Prostate gland (tissue), 2 donors: ENCODE measurements at regions not wholly inside any gene's neighbourhood (a gene's known extent, or its start where the extent isn't known, plus 50 kb on each side); places are given as distances from the start of the nearest gene placed in this dataset.

Source experiments
- POLR2A ChIP-seq: fragments of 450-650 bp; IDR thresholded peaks from one replicate; pipeline ENCODE4 v1.6.1; 2016; ENCODE audit warnings: antibody characterized with exemption, mild to moderate bottlenecking
- TF ChIP-seq, protein P1 (sequence below), 4 experiments: fragments of 200-600 bp in 2 of 4; fragments of 450-650 bp in 2 of 4; sonication (generic) in 2 of 4; IDR thresholded peaks; 1 replicate in 3 of 4; 2 replicates in 1 of 4; pipeline ENCODE4 v1.5.1; 2016 to 2019; ENCODE audit warnings: antibody characterized with exemption in 4 of 4, mild to moderate bottlenecking in 2 of 4, moderate library complexity in 2 of 4

DNA sequence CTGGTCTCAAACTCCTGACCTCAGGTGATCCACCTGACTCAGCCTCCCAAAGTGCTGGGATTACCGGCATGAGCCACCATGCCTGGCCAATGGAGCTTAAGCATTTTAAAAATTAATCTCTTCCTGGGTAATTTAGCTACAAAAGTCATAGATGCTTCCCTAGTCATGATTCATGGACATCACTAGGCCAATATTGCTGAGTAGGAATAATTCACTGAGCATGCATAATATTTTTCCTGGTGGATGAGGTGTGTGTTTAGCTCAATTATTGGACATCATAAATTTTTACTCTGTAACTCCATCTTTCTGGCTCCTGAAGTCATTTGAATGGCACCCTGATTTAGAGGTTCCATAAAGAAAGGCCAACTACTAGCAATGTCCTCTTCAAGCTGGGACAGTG lies 512.9 kb upstream of the AGTR1 start:
- TF ChIP-seq, protein P1, sequence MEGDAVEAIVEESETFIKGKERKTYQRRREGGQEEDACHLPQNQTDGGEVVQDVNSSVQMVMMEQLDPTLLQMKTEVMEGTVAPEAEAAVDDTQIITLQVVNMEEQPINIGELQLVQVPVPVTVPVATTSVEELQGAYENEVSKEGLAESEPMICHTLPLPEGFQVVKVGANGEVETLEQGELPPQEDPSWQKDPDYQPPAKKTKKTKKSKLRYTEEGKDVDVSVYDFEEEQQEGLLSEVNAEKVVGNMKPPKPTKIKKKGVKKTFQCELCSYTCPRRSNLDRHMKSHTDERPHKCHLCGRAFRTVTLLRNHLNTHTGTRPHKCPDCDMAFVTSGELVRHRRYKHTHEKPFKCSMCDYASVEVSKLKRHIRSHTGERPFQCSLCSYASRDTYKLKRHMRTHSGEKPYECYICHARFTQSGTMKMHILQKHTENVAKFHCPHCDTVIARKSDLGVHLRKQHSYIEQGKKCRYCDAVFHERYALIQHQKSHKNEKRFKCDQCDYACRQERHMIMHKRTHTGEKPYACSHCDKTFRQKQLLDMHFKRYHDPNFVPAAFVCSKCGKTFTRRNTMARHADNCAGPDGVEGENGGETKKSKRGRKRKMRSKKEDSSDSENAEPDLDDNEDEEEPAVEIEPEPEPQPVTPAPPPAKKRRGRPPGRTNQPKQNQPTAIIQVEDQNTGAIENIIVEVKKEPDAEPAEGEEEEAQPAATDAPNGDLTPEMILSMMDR (IDR thresholded peaks at IDR 0.05) = no peak
- no peak for TF ChIP-seq POLR2A
